HG03025 (cell line): ENCODE measurements at regions not wholly inside any gene's neighbourhood (a gene's known extent, or its start where the extent isn't known, plus 50 kb on each side); places are given as distances from the start of the nearest gene placed in this dataset.

Source experiments
- ATAC-seq: cut with Tn5 transposase; IDR thresholded peaks from one replicate; pipeline ENCODE4 v1.9.1; 2021; ENCODE audit warnings: mild to moderate bottlenecking, moderate library complexity; ENCODE audit not compliant: unreplicated experiment, low FRiP score

- no peak for ATAC-seq
Measured at GRCh38 chr2:23157812-23158211, 227.2 kb upstream of the KLHL29 start.

GRCh38 chr2:23158306-23158705, 226.7 kb upstream of the KLHL29 start:
- ATAC-seq = no peak

- no peak for ATAC-seq
Measured at GRCh38 chr2:23159746-23160405, 225.1 kb upstream of the KLHL29 start.

GRCh38 chr2:23164173-23164572, 220.8 kb upstream of the KLHL29 start:
- ATAC-seq = no peak

GRCh38 chr2:23169896-23170295, 215.1 kb upstream of the KLHL29 start:
- ATAC-seq = no peak

GRCh38 chr2:23171108-23171507, 213.9 kb upstream of the KLHL29 start:
- ATAC-seq = no peak

GRCh38 chr2:23178396-23178795, 206.6 kb upstream of the KLHL29 start:
- ATAC-seq = no peak

- no peak for ATAC-seq
Measured at GRCh38 chr2:23183733-23184132, 201.2 kb upstream of the KLHL29 start.

GRCh38 chr2:23198316-23199114, 186.5 kb upstream of the KLHL29 start:
- no peak for ATAC-seq

GRCh38 chr2:23199115-23199918, 185.7 kb upstream of the KLHL29 start:
- ATAC-seq = no peak

GRCh38 chr2:23200068-23200786, 184.8 kb upstream of the KLHL29 start:
- no peak for ATAC-seq

GRCh38 chr2:23200787-23201114, 184.2 kb upstream of the KLHL29 start:
- ATAC-seq = no peak

GRCh38 chr2:23203383-23203782, 181.6 kb upstream of the KLHL29 start:
- ATAC-seq = no peak

GRCh38 chr2:23204685-23205242, 180.2 kb upstream of the KLHL29 start:
- ATAC-seq = no peak

GRCh38 chr2:23206650-23207049, 178.3 kb upstream of the KLHL29 start:
- ATAC-seq = no peak

- no peak for ATAC-seq
Measured at GRCh38 chr2:23207871-23208270, 177.1 kb upstream of the KLHL29 start.

GRCh38 chr2:23208339-23208738, 176.6 kb upstream of the KLHL29 start:
- no peak for ATAC-seq

GRCh38 chr2:23209059-23209458, 175.9 kb upstream of the KLHL29 start:
- ATAC-seq = no peak

- no peak for ATAC-seq
Measured at GRCh38 chr2:23211987-23212583, 172.9 kb upstream of the KLHL29 start.

GRCh38 chr2:23213196-23213595, 171.8 kb upstream of the KLHL29 start:
- ATAC-seq = no peak
